Natural killer cell (primary cell): ENCODE measurements at regions not wholly inside any gene's neighbourhood (a gene's known extent, or its start where the extent isn't known, plus 50 kb on each side); places are given as distances from the start of the nearest gene placed in this dataset.
"Not testable (repeated sequence)": the region's sequence is repeated elsewhere in the genome, so short reads cannot be mapped to it uniquely, and the experiment has no call there.

Experiments used
- ATAC-seq, 3 donors: fragments of 150-1000 bp in 2 of 3; fragments of 200-7000 bp in 1 of 3; cut with Tn5 transposase; 1 replicate in 1 of 3; 2 replicates in 2 of 3; pipeline ENCODE4 v1.10.0; 2021; ENCODE audit warnings: mild to moderate bottlenecking in 2 of 3, moderate library complexity in 2 of 3
- DNase-seq, 2 donors: peaks; one replicate each; pipeline versions ENCODE4 v3.0.0 to v3.0.0-alpha.2; 2013 to 2021; ENCODE audit warnings: mixed read lengths in 1 of 2
- H3K27ac ChIP-seq: one replicate; pipeline ENCODE4 v1.5.1; 2013; ENCODE audit warnings: mild to moderate bottlenecking, low read length
- H3K27me3 ChIP-seq: one replicate; pipeline ENCODE4 v1.6.1; 2013; ENCODE audit warnings: low read length; ENCODE audit not compliant: control insufficient read depth, insufficient read depth
- H3K36me3 ChIP-seq: one replicate; pipeline ENCODE4 v1.6.1; 2013; ENCODE audit warnings: low read length; ENCODE audit not compliant: control insufficient read depth, insufficient read depth
- H3K4me1 ChIP-seq: one replicate; pipeline ENCODE4 v1.6.1; 2013; ENCODE audit warnings: low read length; ENCODE audit not compliant: control insufficient read depth, insufficient read depth
- H3K4me3 ChIP-seq: one replicate; pipeline ENCODE4 v1.5.1; 2013; ENCODE audit warnings: low read length
- H3K9me3 ChIP-seq: one replicate; pipeline ENCODE4 v1.6.1; 2013; ENCODE audit warnings: low read length; ENCODE audit not compliant: control insufficient read depth, insufficient read depth
- H3K27ac Mint-ChIP-seq, 2 donors: one replicate each; pipeline ENCODE4 v1.8.0; 2022; ENCODE audit warnings: mild to moderate bottlenecking in 2 of 2, mixed read lengths in 2 of 2, moderate library complexity in 1 of 2
- H3K27me3 Mint-ChIP-seq, 2 donors: one replicate each; pipeline ENCODE4 v1.8.0; 2022; ENCODE audit warnings: low read depth in 2 of 2, mixed read lengths in 2 of 2
- H3K36me3 Mint-ChIP-seq: one replicate; pipeline ENCODE4 v1.8.0; 2022; ENCODE audit warnings: mixed read lengths
- H3K4me1 Mint-ChIP-seq, 2 donors: one replicate each; pipeline ENCODE4 v1.8.0; 2022; ENCODE audit warnings: mixed read lengths in 2 of 2
- H3K4me3 Mint-ChIP-seq: one replicate; pipeline ENCODE4 v1.8.0; 2022; ENCODE audit warnings: mild to moderate bottlenecking, moderate library complexity, mixed read lengths
- H3K9me3 Mint-ChIP-seq, 2 donors: one replicate each; pipeline ENCODE4 v1.8.0; 2022; ENCODE audit warnings: mixed read lengths in 2 of 2
- WGBS: methylation state at CpG from one replicate; pipeline ENCODE4 v1.1.7; 2013; ENCODE audit warnings: missing lambda C conversion rate; ENCODE audit not compliant: insufficient coverage; 5-methylcytosine and 5-hydroxymethylcytosine counted together
- intact Hi-C: fragments of 100-400 bp; cut with micrococcal nuclease; formaldehyde crosslinking; loops from one replicate; pipeline ENCODE4 v1.14.2; 2022
- TF ChIP-seq, protein P1 (sequence below): fragments of 200-600 bp; IDR thresholded peaks from one replicate; pipeline ENCODE4 v1.8.0; 2022; ENCODE audit warnings: antibody characterized with exemption

GRCh38 chr7:81859433-81859832, 89.6 kb upstream of the HGF start:
- no peaks in the 10 kb centered on the region for H3K36me3 Mint-ChIP-seq
- H3K27ac Mint-ChIP-seq = no peak overlapping the region
- no peaks in the 10 kb centered on the region for H3K27me3 Mint-ChIP-seq
- H3K9me3 Mint-ChIP-seq = peaks cover 2 to 7% of the 10 kb centered on the region in 2 donors
- no peaks in the 10 kb centered on the region for H3K4me1 Mint-ChIP-seq
- intact Hi-C loops = no loop called here
- no peaks in the 10 kb centered on the region for H3K36me3 ChIP-seq
- no peak overlapping the region for H3K4me3 ChIP-seq
- TF ChIP-seq, protein P1, sequence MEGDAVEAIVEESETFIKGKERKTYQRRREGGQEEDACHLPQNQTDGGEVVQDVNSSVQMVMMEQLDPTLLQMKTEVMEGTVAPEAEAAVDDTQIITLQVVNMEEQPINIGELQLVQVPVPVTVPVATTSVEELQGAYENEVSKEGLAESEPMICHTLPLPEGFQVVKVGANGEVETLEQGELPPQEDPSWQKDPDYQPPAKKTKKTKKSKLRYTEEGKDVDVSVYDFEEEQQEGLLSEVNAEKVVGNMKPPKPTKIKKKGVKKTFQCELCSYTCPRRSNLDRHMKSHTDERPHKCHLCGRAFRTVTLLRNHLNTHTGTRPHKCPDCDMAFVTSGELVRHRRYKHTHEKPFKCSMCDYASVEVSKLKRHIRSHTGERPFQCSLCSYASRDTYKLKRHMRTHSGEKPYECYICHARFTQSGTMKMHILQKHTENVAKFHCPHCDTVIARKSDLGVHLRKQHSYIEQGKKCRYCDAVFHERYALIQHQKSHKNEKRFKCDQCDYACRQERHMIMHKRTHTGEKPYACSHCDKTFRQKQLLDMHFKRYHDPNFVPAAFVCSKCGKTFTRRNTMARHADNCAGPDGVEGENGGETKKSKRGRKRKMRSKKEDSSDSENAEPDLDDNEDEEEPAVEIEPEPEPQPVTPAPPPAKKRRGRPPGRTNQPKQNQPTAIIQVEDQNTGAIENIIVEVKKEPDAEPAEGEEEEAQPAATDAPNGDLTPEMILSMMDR = no peak
- H3K4me1 ChIP-seq = no peaks in the 10 kb centered on the region
- no peak for ATAC-seq
- 77% methylated on average over 3 of the region's 4 CpGs for WGBS
- no peak overlapping the region for H3K4me3 Mint-ChIP-seq
- no peak overlapping the region for H3K27ac ChIP-seq
- no peak for DNase-seq
- no peaks in the 10 kb centered on the region for H3K27me3 ChIP-seq
- H3K9me3 ChIP-seq = no peaks in the 10 kb centered on the region

DNA sequence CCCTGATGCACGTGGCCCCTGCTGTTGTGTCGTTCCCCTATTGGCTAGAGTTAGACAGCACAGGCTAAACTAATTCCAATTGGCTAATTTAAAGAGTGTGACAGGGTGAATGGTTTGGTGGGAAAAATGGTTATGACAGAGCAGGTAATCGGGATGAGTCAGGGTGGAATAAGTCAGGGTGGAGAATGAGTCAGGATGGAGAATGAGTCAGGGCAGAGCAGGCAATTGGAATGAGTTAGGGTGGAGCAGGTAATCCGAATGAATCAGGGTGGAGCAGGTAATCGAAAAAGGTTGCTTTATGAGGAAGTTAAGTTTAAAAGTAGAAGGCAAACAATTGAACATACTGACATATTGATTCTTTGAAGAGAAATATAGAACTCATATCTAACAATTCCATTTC, 89.0 kb upstream of the HGF start:
- H3K9me3 Mint-ChIP-seq, H3K27ac ChIP-seq, H3K4me3 Mint-ChIP-seq, intact Hi-C loops, H3K4me1 Mint-ChIP-seq, H3K4me3 ChIP-seq, H3K27me3 Mint-ChIP-seq, DNase-seq, H3K27ac Mint-ChIP-seq, H3K9me3 ChIP-seq, H3K36me3 Mint-ChIP-seq, H3K36me3 ChIP-seq, H3K4me1 ChIP-seq, ATAC-seq, H3K27me3 ChIP-seq: not testable (repeated sequence)
- WGBS = 84% methylated on average over 4 of the region's 5 CpGs

- H3K27ac ChIP-seq = no peak overlapping the region
- no peaks in the 10 kb centered on the region for H3K27me3 Mint-ChIP-seq
- peaks cover 3 to 10% of the 10 kb centered on the region in 2 donors for H3K9me3 Mint-ChIP-seq
- no peaks in the 10 kb centered on the region for H3K9me3 ChIP-seq
- intact Hi-C loops = no loop called here
- no peak overlapping the region for H3K4me3 ChIP-seq
- ATAC-seq (no peak), DNase-seq (no peak)
- TF ChIP-seq, protein P1 = no peak
- no peak overlapping the region for H3K27ac Mint-ChIP-seq
- H3K36me3 Mint-ChIP-seq = no peaks in the 10 kb centered on the region
- H3K27me3 ChIP-seq = no peaks in the 10 kb centered on the region
- H3K4me1 Mint-ChIP-seq = no peaks in the 10 kb centered on the region
- H3K4me3 Mint-ChIP-seq = no peak overlapping the region
- no peaks in the 10 kb centered on the region for H3K36me3 ChIP-seq
- 88% methylated on average over 2 of the region's 2 CpGs for WGBS
- no peaks in the 10 kb centered on the region for H3K4me1 ChIP-seq
Observed at GRCh38 chr7:81857385-81857784, 87.5 kb upstream of the HGF start.

DNA sequence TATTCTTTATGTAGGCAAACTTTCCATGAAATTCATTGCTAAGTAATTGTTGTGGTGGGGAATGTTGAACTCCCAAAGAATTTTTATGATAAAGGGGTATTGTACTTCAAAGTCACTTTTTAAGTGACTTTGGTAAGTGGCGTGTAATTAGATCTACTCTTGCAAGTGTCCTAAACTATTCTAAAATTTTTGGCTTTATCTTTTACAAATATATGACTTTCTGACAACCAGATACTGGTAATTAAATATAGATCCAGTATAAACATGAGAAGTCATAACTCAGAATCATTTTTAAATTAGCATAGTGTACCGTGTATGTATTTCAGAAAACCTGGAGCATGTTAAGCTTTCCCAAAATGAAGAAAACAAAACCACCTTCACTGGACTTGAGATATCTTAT, 84.7 kb upstream of the HGF start:
- DNase-seq = no peak
- Histone ChIP-seq H3K9me3 (no peaks in the 10 kb centered on the region), H3K27me3 (no peaks in the 10 kb centered on the region), H3K4me1 (no peaks in the 10 kb centered on the region), H3K36me3 (no peaks in the 10 kb centered on the region), H3K4me3 (no peak overlapping the region), H3K27ac (no peak overlapping the region)
- intact Hi-C loops = no loop called here
- TF ChIP-seq, protein P1 = no peak
- Mint-ChIP-seq H3K4me3 (no peak overlapping the region), H3K36me3 (no peaks in the 10 kb centered on the region), H3K4me1 (no peaks in the 10 kb centered on the region), H3K9me3 (peaks cover 7 to 11% of the 10 kb centered on the region in 2 donors), H3K27me3 (no peaks in the 10 kb centered on the region), H3K27ac (no peak overlapping the region)
- ATAC-seq = no peak
- WGBS = no CpG with 5 or more reads among the region's 2 CpGs
